Endometrial microvascular endothelial cells (primary cell): ENCODE measurements at regions not wholly inside any gene's neighbourhood (a gene's known extent, or its start where the extent isn't known, plus 50 kb on each side); places are given as distances from the start of the nearest gene placed in this dataset.

Source experiments
- in situ Hi-C: cut with HindIII; loops from 2 replicates; pipeline ENCODE4 v1.10.0; 2017; ENCODE audit warnings: low sequenced_read_pairs, low pct_unique_long_range_greater_than_20kb; ENCODE audit errors: inconsistent ontology term

DNA sequence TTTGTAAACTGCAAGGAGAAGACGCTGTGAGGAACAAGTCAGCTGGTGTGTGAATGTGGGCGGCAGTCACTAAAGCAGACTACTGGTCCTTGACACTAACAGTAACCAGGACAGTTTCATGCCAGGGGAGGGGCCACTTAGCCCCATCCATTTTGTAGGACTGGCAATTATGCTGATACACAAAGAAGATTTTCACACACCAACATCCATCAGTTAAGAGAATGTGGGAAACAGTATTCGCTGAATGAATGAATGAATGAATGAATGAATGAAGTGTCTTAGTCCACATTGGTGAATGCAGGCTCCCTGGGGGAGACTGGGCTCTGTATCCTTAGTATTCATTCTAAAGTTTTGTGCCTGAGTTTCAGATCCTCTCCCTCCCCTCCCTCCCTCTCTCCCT, 590.4 kb downstream of the BRD1 start:
- in situ Hi-C loops = no loop called here

DNA sequence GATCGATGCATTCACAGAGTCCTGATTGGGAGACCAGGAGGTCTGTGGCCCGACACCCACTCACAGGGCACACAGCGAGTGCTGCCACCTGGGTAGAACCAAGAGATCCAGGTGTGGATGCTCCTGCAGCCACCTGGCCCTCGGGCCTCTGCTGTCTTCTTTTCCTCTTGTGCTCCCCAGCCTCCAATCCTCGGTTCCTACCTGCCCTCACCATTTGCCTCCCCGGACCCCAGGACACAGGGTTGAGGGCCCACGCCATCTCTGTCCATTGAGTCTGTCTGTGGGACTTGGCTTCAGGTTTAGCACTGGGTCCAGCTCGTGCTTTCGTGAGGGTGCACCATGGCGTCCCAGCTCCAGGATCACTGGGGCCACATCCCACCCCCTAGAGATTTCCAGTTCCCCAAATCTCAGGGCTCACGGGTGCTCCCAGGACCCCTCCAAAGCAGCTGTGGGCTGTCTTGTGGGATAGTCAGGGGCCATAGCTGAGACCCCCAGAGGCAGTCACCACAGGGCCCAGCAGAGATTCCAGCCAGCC, 591.1 kb downstream of the BRD1 start:
- in situ Hi-C loops = no loop called here

DNA sequence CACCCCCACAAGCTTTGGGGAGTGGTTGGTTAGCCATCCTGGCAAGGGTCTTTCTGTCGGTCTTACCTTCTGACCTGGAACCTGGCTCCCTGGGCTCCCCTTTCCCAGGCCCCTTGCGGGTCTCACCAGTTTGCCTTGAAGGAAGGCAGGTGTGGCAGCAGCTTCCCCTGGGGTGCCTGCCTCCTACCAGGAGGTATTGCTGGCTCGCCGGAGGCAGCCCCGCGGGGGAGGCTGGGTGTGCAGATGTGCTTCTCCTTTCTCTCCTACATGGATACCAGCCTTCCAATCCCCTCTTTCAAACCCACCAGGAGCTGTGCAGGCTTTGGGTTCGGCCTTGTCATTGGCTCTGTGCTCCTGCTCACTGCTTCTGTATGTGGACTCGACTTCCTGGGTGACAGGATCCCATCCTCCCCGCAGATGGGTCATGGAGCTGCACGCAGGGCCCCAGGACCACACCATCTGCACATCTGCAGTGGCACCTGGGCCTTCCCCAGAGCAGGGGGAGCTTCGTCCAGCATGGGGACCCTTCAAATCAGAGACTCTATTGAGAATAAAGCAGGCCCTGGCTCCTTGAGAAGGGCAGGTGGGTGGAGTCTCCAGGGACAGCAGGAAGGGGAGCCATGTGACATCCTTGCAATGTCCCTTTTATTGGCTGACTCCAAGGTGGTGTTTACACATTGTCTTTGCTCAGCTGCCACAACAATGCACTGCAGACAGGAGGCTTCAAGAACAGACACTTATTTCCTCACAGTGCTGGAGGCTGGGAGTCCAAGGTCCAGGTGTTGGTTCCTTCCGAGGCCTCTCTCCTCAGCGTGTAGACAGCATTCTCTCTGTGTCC, 592.0 kb downstream of the BRD1 start:
- in situ Hi-C loops = no loop called here

DNA sequence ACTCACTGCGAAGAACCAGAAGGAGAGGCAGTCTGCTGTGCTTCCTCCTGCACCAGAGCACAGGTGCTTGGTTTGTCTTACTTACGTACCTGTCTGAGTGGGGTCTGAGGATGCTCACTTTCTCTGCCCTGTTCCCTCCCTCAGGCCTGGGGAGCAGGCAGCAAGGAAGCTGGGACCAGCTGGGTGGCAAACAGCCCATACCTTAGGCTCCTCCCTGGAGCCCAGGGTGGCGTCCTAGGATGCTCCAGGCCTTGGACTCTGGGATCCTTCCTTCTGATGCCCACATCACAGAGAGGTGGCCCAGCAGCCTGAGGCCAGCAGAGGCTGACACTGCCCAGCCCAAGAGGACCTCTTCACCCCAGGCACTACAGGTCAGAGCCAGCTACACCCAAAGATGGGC, 593.2 kb downstream of the BRD1 start:
- in situ Hi-C loops = no loop called here

DNA sequence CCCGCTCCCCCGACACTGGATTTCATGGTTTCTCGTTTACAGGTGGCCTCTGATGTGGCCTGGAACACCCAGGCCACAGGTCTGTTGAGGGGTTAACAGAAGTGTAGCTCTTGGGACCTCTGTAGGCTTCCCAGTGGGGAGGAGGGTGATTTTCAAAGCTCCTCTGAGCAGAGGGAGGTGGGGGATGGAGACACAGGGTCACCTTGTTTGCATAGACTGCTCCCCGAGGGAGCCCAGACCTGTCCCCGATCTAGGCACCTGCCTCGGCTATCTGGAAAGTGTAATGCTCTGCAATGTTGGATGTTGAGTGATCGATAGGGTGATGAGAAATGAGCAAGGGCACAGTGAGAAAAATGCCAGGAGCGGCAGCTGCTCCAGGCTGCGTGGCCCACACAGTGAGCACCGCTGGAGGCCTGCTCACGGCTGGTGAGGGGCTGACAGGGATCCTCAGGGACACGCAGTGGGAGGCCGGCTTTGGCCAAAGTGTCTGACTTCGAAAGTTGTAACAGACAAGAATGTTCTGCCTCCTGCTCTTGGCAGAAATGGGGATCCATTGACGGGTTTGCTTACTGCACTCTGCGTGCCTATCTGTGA, 594.1 kb downstream of the BRD1 start:
- in situ Hi-C loops = no loop called here

DNA sequence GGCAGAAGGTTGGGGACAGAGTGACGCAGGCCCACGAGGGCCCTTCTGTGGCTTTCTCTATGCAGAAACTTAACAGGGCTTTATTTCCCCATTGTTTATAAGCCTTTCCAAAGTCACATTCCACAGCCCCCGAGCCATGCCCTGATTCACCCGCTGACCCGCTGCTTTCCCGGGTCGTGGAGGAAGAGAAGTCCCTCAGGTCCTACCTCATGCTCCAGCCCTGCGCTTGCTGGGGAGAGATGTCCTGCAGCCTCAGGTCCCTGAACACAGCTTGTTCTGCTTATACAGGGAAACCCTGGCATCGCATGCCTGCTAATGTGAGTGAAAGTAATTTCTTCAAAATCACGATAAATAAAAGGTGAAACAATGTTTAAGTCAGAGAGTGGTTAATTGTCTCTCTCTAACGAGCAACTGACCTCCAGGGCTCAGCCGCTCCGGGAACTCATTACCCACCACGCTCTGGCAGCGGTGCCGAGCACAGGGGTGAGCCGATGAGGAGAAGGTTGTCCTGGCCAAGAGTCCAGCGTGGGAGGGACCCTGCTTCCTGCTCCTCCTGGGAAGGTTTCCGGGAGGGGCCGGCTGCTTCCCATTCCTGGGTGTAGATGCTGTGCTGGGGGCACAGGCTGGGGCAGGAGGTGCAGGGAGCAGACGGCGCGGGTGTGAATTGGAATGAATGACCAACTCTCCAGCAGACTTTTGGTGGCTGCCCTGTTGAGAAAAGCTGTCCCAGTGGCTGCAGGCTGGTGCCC, 595.2 kb downstream of the BRD1 start:
- in situ Hi-C loops = no loop called here

DNA sequence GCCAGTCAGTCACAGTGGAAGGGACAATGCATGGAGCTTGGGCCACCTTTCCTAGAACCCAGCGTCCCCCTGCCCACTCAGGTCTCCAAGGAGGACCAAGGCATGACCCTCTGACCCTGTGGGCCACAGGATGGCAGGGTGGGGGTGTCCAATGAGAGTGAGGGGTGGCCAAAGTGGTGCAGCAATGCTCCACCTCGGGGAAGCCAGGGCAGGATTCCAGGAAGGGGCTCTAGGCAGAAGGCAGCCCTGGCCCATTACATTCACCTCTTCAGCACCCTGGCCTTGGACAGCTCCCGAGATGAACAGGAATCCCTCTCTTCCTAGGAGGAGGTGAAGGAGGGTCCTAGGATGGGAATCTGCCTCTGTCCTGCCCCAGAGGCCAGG, 597.5 kb downstream of the BRD1 start:
- in situ Hi-C loops = no loop called here

DNA sequence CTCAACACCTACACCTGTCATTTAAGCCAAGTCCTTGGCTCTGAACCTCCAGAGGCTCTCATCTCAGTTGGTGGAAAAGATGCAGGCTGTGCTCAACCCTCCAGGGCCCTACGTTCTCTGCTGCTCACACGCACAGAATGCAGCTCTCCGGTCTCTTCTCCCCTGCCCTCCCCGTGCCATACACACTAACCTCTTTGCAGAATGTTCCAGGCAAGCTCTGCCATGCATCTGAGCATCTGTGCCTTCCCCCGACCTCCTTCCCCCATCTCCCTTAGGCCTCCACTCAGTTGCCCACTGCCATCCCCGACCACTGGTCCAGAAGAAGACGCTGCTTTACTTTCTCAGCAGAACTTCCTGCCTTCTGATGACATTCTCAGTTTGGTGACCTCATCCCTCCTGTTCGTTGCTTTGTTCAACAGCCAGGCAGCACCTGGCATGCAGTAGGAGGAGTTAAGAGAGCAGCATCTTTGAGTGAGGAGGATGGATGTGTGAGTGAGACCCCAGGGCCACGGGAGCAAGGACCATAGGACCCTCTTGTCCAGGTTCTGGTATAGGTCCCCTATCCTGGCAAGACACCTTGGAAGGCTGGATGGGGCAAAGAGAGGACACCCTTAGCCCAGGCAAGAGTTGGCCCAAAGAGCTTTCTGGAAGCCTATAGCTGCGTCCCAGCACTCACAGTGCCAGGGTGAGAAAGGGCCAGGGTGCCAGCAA, 598.0 kb downstream of the BRD1 start:
- in situ Hi-C loops = no loop called here

DNA sequence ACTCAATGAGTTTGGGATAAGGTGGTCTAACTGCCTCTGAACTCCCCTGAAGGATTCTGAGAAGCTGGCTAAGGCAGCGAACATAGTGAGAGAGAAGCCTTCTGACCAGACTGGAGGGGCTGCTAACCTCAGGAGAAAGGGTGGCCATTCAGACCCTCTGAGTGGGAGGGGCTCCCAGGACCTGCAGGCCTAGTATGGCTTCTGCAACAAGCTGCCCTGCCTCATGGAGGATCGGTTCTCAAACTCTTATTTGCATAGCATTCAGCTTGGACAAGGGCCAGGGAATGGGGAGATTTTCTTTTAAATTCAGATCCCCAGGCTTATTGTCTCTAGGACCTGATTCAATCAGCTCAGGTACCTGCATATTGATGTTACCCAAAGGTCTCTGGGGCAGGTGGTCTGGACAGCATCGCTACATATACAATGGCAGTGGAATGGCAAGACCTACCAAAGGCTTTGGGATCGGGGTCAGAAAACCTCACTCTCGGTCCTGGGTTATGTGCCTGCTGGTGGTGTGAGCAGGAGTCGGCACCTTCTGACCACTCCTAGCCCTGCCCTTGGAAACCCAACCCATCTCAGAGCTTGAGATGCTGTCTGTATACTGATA, 599.1 kb downstream of the BRD1 start:
- in situ Hi-C loops = no loop called here

DNA sequence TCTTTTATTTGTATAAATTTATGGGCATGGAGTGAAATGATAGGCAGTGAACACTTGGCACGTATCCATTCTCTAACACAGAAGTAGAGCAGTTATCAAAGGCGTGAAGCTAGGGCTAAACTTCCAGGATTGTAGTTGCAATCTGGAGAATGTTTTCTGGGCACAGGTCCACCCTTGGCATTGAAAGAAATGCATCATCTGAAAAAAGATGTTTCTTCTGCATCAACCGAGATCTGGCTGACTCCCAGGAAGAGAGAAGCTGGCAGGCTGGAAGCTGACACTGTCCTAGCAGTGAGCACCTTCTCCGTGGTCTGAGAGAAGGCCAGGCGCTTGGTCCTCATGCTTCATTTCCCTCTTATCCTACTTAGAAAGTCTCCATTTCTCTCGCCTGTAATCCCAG, 600.0 kb downstream of the BRD1 start:
- in situ Hi-C loops = no loop called here

DNA sequence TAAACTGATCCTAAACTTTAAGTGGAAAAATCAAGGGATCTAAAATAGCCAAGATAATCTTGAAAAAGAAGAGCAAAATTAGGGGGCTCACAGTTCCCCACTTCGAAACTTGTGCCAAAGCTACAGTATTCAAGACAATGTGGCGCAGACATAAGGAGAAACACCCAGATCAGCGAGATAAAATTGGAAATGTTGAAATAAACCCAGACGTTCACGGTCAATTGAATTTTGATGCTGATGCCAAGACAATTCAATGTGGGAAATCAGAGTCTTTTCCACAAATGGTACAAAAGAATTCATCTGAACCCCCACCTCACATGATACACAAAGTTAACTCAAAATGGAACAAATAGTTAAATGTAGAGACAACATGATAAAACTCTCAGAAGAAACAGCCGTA, 601.6 kb downstream of the BRD1 start:
- in situ Hi-C loops = no loop called here

DNA sequence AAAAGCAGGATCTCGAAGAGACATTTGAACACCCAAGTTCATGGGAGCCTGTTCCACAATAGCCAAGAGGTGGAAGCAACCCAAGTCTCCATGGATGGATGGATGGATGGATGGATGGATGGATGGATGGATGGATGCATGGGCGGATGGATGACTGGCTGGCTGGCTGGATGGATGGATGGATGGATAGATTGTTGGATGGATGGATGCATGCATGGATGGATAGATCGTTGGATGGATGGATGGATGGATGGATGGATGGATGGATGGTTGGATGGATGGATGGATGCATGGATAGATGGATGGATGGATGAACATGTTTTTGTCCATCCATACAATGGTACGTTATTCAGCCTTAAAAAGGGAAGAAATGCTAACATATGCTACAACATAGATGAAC, 603.4 kb downstream of the BRD1 start:
- in situ Hi-C loops = no loop called here

DNA sequence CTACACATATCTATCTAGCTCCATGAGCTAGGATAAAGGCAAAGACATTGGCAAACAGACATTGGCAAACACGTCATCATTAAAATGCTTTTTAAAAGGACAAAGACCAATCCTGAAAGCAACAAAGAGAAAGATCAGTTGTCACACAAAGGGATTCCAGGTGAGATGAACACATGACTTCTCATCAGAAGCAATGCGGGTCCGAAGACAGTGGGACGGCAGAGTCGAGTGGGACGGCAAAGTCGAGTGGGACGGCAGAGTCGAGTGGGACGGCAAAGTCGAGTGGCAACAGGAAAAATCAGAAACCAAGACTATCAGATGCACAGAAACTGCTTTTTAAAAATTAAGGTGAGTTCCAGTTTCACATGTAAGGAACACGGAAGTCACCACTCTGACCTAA, 609.5 kb downstream of the BRD1 start:
- in situ Hi-C loops = no loop called here

DNA sequence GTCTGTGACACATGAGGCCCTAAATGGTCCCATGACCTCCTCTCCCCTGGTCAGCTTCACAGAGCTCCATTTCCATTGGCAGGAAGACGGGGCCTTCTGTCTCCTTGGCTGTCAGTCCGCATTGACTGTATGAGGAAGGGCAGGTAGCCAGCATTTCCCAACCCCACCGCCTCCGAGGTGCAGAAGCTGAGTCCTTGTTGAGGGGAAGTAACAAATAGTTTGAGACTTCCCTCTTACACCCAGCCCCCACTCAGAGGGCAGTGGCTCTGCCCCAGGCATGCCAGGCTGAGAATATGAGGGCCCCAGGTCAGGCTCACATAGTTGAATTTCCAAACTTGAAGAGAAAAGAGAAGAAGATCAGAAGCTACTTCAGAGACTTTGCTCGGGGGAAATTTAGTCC, 611.1 kb downstream of the BRD1 start:
- in situ Hi-C loops = no loop called here

DNA sequence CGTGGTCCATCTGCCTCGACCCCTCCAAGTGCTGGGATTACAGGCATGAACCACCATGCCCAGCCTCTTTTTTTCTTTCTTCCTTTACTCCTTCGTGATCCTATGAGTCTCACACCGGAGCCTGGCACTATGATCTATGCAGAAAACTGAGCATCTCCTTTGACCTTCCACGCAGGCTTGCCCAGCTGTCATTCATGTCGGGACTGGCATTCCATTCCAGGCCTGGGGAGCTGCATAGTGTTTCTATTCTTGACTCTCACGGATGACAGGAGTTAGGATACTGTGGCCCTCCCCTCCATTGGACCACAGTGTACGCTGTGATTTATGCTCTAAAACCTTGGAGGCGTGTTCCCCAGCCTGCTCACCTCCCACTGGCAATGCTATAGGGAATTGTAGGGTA, 611.8 kb downstream of the BRD1 start:
- in situ Hi-C loops = no loop called here

DNA sequence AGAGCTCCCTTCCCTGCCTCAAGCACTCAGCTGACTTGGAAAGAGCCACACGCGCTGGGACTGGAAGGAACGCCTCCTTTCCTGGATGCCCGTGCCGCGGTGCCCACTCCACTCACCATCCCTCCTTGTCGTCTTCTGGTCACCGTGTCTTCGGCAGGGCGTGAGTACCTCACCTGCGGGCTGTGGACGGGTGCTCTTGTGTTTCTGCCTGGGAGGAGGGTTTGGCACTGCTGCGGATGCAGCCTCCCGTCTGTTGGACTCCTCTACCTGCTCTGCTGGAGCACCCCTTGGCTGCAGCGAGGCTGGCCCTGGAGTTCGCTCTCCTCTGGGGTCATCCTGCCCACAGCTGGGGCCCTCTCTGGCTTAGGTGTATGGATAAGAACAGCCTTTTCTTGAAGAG, 612.7 kb downstream of the BRD1 start:
- in situ Hi-C loops = no loop called here

DNA sequence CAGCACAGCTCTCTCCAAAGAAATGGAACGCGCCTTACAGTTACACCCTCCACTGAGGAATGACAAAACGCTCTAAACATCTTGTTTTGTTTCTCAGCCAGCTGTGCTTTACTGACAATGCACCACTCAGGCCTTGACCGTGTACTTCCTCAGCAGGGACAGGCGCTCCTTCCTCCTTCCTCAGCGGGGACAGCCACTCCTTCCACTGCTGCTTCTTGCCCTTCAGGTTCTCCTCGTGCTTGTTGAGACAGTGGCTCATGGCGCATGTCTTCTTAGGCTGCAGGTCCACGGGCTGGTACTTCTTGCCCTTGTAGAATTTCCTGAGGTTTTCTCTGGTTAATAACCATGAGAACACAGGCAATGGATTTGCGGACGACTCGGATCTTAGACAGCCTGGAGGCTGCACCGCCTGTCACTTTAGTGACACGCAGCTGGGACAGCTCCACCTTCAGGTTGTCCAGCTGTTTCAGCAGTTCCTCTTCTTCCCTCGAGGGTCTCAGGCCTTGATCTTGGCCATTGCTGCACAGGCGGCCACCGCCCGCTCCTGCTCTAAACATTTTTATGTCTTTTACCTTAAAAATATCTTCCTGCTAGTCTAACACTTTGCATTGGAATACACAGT, 613.8 kb downstream of the BRD1 start:
- in situ Hi-C loops = no loop called here

DNA sequence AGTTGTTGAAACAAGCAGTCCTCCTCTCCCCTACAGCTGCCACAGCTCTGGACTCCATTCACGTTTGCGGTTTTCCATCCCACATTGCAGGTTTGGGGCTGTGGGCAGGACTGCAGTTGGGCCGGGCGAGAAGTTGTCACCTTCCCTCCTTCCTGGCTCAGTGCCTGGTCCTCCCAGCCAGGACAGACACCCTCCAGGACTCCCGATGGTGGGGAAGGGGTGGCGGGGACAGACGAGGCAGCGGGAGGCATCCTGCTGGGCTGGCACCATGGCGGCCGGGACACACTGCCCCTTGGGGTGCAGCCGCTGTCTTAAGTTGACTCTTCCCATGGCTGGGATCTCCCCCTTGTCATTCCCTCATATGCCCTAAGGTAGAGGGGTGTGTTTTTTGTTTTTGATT, 615.2 kb downstream of the BRD1 start:
- in situ Hi-C loops = no loop called here

DNA sequence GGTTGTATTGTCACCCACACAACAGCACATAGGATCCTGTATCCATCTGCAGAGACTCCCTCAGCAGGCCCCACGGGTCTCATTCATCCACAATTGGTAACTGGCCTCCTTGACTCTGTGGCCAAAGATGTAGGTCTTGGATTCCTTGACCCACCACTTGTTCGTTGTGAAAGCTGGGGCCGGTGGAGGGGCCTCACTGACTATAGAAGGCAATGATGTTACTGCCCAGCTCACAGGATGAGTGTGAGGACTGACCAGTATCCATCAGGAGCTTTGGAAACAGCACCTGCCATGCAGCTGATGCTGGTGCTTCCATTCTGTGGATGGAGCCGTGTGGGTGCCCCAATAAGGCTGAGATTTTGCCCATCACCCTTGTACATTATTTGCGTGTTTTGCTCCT, 615.7 kb downstream of the BRD1 start:
- in situ Hi-C loops = no loop called here
